Stimulated activated CD8-positive, alpha-beta memory T cell treated with anti-CD3 and anti-CD28 coated beads, Interleukin-4, amount 100 ng/mL, for 1 hour (primary cell): ENCODE measurements at regions not wholly inside any gene's neighbourhood (a gene's known extent, or its start where the extent isn't known, plus 50 kb on each side); places are given as distances from the start of the nearest gene placed in this dataset.

Source experiments
- DNase-seq, 2 donors: peaks; one replicate each; pipeline ENCODE4 v3.0.0-alpha.2; 2020; ENCODE audit warnings: low read depth in 2 of 2, low spot score in 1 of 2

DNA sequence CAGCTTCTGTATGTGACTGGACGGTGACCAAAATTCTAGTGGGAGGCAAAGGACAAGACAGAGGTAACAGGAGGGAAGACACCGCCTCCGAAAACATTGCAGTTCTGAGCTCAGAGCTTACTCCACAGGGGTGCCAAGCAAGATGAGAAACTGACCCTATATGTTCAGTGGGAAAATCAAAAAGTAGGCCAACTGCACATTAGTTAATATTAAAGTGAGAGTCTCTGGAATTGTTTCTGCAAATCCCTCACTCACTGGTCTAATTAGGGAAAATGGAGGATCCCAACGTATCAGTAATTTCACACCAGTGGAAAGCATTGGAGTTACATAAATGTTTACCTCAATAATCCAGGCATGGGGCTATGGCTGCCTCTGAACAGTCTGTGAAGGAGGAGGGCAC is 313.3 kb upstream of the KCNH8 start:
- no peak for DNase-seq

- DNase-seq: no peak
Measured at GRCh38 chr3:18830087-18830486, 318.2 kb upstream of the KCNH8 start.

GRCh38 chr3:18828637-18829036 is 319.7 kb upstream of the KCNH8 start:
- no peak for DNase-seq

GRCh38 chr3:18827664-18828063 is 320.6 kb upstream of the KCNH8 start:
- no peak for DNase-seq

- no peak for DNase-seq
Measured at GRCh38 chr3:18825665-18826064, 322.6 kb upstream of the KCNH8 start.

DNA sequence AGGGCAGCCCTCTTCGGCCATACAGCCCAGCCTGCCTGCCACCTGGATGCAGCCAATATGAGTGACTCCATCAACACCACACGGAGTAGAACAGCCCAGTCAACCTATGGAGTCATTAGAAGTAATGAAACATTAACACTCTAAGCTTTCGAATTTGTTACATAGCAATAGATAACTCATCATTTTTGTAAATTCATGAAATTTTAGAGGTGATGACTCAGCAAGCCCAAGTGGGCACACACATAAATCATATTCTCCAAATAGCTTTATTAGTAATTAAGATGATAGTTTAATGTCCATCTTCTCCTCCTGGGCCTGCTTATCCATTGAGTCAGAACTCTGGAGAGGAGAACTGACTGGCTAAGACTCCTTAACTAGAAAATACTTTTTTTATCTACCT is 335.0 kb upstream of the KCNH8 start:
- no peak for DNase-seq

GRCh38 chr3:18812316-18812715 is 336.0 kb upstream of the KCNH8 start:
- DNase-seq: no peak

- no peak for DNase-seq
Measured at GRCh38 chr3:18810306-18810661, 338.0 kb upstream of the KCNH8 start.

- no peak for DNase-seq
Measured at GRCh38 chr3:18809640-18810305, 338.5 kb upstream of the KCNH8 start.

DNA sequence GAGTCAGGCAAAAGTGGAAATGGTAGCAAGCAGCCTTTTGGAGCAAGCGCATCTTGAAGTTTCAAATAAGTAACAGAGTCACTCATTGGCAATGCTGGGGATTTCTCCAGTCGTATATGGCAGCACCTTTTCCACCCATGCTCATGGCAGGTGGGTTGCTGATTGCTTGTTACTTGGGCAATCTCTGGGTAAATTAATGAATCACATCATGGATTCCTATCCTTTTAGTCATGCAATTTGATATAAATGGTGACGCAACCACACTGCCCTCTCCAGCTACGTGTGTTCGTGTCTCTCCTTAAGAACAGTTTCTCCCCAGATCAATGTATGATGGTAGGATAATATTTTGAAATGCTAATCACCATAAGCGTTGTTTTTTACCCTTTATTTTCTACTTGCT is 339.9 kb upstream of the KCNH8 start:
- no peak for DNase-seq

GRCh38 chr3:18807593-18807992 is 340.7 kb upstream of the KCNH8 start:
- no peak for DNase-seq

- DNase-seq: no peak
Measured at GRCh38 chr3:18806633-18807032, 341.7 kb upstream of the KCNH8 start.

GRCh38 chr3:18797378-18797777 is 350.9 kb upstream of the KCNH8 start:
- DNase-seq: no peak

DNA sequence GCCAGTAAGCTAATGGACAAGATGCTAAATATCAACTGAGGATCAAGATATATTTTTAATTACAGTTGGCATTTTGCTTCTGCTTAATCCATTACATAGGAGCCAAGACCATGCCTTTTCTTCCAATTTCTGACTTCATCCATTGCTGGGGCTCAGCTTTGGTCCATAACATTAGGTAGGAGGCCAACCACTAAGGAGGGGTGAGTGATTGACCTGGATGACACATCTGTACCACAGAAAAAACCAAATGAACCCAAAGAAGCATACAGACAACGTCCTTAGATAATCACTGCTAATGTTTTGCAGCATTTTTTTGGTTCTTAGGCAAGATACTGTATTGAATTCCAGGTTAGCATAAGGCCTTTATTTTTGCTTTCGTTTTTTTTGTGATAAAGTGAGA is 353.2 kb upstream of the KCNH8 start:
- no peak for DNase-seq

DNA sequence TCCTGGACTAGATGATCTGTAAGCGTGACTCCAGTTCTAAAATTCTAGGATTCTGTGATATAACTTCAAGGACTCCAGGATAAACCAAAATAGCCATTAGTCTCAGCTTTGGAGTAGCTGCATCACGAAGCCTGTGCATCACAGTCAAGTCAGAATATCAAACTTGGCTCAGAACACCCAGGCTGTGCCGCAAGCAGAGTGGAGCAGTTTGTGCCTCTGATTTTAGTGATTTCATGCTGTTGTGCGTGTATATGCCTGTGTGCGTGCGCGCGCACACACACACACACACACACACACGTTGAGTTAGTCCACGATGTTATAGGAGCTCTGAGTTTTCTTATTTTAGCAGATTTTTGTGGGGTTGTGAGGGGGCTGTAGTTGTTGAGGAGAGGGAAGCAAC is 356.6 kb upstream of the KCNH8 start:
- DNase-seq: no peak

GRCh38 chr3:18791182-18791581 is 357.1 kb upstream of the KCNH8 start:
- no peak for DNase-seq

- DNase-seq: no peak
Measured at GRCh38 chr3:18790384-18790783, 357.9 kb upstream of the KCNH8 start.

GRCh38 chr3:18789734-18790133 is 358.6 kb upstream of the KCNH8 start:
- no peak for DNase-seq

- no peak for DNase-seq
Measured at GRCh38 chr3:18787441-18787840, 360.9 kb upstream of the KCNH8 start.

DNA sequence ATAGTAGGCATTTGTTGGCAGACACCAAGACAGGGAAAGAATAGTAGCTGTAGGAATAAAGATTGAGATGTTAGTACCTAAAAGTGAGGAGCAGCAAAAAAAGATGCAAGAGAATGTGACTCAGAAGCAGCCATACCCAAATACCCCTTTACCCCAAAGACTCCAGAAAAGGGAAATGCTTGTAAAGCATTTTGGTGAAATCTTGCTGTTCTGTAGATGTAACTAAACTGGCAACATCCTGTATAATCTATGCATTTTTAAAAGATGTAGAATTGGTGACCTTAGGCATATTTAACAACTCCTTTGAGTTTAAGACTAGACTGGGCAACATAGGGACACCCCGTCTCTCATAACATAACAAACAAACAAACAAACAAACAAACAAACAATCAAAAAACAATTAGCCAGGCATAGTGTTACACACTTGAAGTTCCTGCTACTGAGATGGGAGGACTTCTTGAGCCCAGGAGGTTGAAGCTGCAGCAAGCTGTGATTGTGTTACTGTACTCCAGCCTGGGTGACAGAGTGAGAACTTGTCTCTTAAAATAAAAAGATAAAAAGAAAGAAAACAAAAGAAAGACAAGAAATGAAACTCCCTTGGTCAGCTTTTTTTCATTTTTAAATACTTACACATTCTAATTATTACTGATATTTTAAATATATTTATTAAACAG is 361.5 kb upstream of the KCNH8 start:
- no peak for DNase-seq

GRCh38 chr3:18782191-18782590 is 357.1 kb upstream of the SATB1 start:
- DNase-seq: no peak

DNA sequence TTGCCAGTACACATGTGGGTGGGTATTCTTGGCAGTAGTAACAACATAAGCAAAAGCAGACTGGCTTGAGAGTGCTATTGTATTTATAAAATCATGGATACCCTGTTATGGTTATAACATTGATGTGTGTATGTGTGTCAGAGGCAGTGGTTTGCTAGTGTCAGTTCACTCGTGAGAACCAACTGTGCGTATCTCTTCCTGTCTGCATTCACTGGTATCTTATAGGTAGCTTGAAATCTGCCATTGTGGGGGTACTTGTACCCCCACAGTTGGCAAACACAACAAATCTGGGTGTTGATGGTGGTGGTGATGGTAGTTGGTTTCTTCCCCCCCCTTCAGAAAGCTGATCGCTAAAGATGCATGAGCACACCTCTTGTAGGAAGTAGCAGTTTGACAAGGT is 355.8 kb upstream of the SATB1 start:
- DNase-seq: no peak

DNA sequence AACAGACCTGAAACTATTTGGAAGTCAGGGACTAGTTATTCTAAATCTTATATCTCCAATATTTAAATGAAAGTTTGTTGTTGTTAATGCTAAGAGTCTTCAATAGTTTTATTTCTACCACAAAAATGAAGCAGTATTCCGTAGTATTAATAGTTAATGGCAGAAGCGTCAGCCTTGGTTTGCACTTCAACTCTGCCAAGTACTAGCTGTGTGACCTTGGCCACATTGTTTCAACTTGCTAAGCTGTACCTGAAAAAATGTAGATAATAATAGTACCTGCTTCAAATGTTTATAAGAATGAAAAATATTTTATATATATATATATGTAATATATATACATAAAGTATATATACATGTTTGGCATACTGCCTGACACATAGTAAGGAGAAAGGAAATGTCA is 354.6 kb upstream of the SATB1 start:
- DNase-seq: no peak
